Esophagus muscularis mucosa (tissue), 4 donors: ENCODE measurements at regions not wholly inside any gene's neighbourhood (a gene's known extent, or its start where the extent isn't known, plus 50 kb on each side); places are given as distances from the start of the nearest gene placed in this dataset.
"Not testable (repeated sequence)": the region's sequence is repeated elsewhere in the genome, so short reads cannot be mapped to it uniquely, and the experiment has no call there.

Source experiments
- DNase-seq: peaks from one replicate; pipeline ENCODE4 v3.0.0-alpha.2; 2017; ENCODE audit errors: extremely low spot score
- H3K27ac ChIP-seq, 4 donors: fragments of 200-600 bp; sonication (generic); replicated peaks in 1 of 4; 1 replicate in 3 of 4; 2 replicates in 1 of 4; pipeline ENCODE4 v1.5.1; 2016 to 2019; ENCODE audit warnings: mild to moderate bottlenecking in 1 of 4
- H3K27me3 ChIP-seq, 4 donors: fragments of 200-600 bp; sonication (generic); one replicate each; pipeline versions ENCODE4 v1.5.1 to v1.6.0; 2016 to 2019
- H3K36me3 ChIP-seq, 4 donors: fragments of 200-600 bp; sonication (generic); one replicate each; pipeline ENCODE4 v1.5.1; 2016 to 2019
- H3K4me1 ChIP-seq, 4 donors: fragments of 200-600 bp; sonication (generic); one replicate each; pipeline ENCODE4 v1.5.1; 2016 to 2019
- H3K4me3 ChIP-seq, 4 donors: fragments of 200-600 bp; sonication (generic); 1 replicate in 2 of 4; 2 replicates in 2 of 4; pipeline ENCODE4 v1.5.1; 2016 to 2019; ENCODE audit warnings: mild to moderate bottlenecking in 4 of 4, moderate library complexity in 1 of 4
- H3K9me3 ChIP-seq, 4 donors: fragments of 200-600 bp; sonication (generic); 1 replicate in 3 of 4; 2 replicates in 1 of 4; pipeline ENCODE4 v1.5.1; 2016 to 2019
- CTCF ChIP-seq, 3 experiments: fragments of 200-600 bp in 2 of 3; fragments of 450-650 bp in 1 of 3; sonication (generic) in 2 of 3; IDR thresholded peaks; one replicate each; pipeline ENCODE4 v1.5.1; 2017 to 2019; ENCODE audit warnings: antibody characterized with exemption in 3 of 3, mild to moderate bottlenecking in 2 of 3, moderate library complexity in 1 of 3
- EP300 ChIP-seq: sonication (generic); formaldehyde crosslinking; IDR thresholded peaks from one replicate; pipeline ENCODE4 v1.6.1; 2017; ENCODE audit warnings: antibody characterized with exemption
- POLR2A ChIP-seq: fragments of 450-650 bp; IDR thresholded peaks from one replicate; pipeline ENCODE4 v1.6.1; 2017; ENCODE audit warnings: antibody characterized with exemption, moderate library complexity, mild to moderate bottlenecking, low read depth
- POLR2AphosphoS5 ChIP-seq, 2 donors: sonication (generic); formaldehyde crosslinking; IDR thresholded peaks; one replicate each; pipeline ENCODE4 v1.6.1; 2017; ENCODE audit warnings: antibody characterized with exemption in 2 of 2
- WGBS: methylation state at CpG from one replicate; pipeline ENCODE4 v1.1.5; 2018; 5-methylcytosine and 5-hydroxymethylcytosine counted together
- intact Hi-C: fragments of 100-400 bp; cut with DNase I; formaldehyde crosslinking; loops from one replicate; pipeline ENCODE4 v1.15.1; 2023

- intact Hi-C loops = loop anchor here (5.0 kb wide), 2 partner anchors 383 to 608 kb away; partner anchors contain the start of gene CITED2
- Histone ChIP-seq H3K27ac (peak overlapping the region; percentile 74 to 81 (median 78)), H3K4me1 (peaks cover 37 to 65% (median 55%) of the 10 kb centered on the region in 4 donors)
- H3K27me3 ChIP-seq, H3K9me3 ChIP-seq, DNase-seq, H3K36me3 ChIP-seq, H3K4me3 ChIP-seq: not testable (repeated sequence)
- 76% methylated on average over 3 of the region's 3 CpGs for WGBS
- peak in 1 of 2 donors; percentile 41 for TF ChIP-seq POLR2AphosphoS5 (IDR thresholded peaks at IDR 0.05)
These were observed 606.2 kb upstream of the CITED2 start for GRCh38 chr6:139980631-139981030.

GRCh38 chr6:139979021-139979725, 604.7 kb upstream of the CITED2 start:
- no peak overlapping the region for H3K4me3 ChIP-seq
- intact Hi-C loops = loop anchor here (10.0 kb wide), 1 partner anchor 214 kb away; no protein-coding TSS in a partner anchor
- no peaks in the 10 kb centered on the region for H3K27me3 ChIP-seq
- TF ChIP-seq POLR2A = no peak
- peak in 1 of 3 experiments; percentile 12 for TF ChIP-seq CTCF (IDR thresholded peaks at IDR 0.05)
- no peak for TF ChIP-seq EP300
- peaks cover 44 to 78% (median 58%) of the 10 kb centered on the region in 4 donors for H3K4me1 ChIP-seq
- no peak for DNase-seq
- no peaks in the 10 kb centered on the region for H3K9me3 ChIP-seq
- WGBS = 82% methylated on average over 7 of the region's 7 CpGs
- H3K36me3 ChIP-seq = no peaks in the 10 kb centered on the region
- H3K27ac ChIP-seq = peak overlapping the region; percentile 74 to 81 (median 78)

DNA sequence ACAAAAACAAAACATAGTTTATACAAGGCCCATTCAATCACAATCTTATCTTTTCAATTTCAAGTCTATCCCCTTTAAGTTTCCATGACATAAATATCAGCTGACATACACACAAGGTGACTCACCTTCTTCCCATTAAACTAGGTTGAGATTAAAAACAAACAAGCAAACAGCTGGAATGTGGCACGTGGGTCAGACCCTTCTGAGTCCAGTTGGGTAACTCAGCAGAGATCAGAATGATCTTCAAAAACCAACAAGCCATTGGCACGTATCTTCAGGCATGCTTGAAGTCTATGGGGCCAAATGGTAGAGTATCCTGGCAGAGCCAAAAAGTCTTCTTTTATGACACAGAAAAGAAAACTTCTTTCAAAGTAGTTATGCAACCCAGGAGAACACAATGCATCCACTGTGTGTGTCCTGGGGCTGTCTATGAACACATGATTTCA, 603.5 kb upstream of the CITED2 start:
- Histone ChIP-seq H3K27ac (peak overlapping the region; percentile 39 to 79 (median 60)), H3K4me1 (peaks cover 41 to 77% (median 56%) of the 10 kb centered on the region in 4 donors), H3K4me3 (no peak overlapping the region), H3K27me3 (no peaks in the 10 kb centered on the region), H3K9me3 (no peaks in the 10 kb centered on the region), H3K36me3 (no peaks in the 10 kb centered on the region)
- WGBS = 76% methylated on average over 2 of the region's 2 CpGs
- DNase-seq = no peak
- peak in 1 of 2 donors; percentile 52 for TF ChIP-seq POLR2AphosphoS5 (IDR thresholded peaks at IDR 0.05)
- no peak for TF ChIP-seq POLR2A
- intact Hi-C loops = loop anchor here (10.0 kb wide), 1 partner anchor 213 kb away; no protein-coding TSS in a partner anchor

- Histone ChIP-seq H3K27ac (peak overlapping the region in 3 of 4 donors; percentile 22 to 55 (median 53)), H3K27me3 (no peaks in the 10 kb centered on the region), H3K4me3 (peak overlapping the region in 1 of 4 donors; percentile 16), H3K9me3 (no peaks in the 10 kb centered on the region), H3K36me3 (no peaks in the 10 kb centered on the region), H3K4me1 (peaks cover 24 to 41% (median 35%) of the 10 kb centered on the region in 4 donors)
- WGBS = 31% methylated on average over 3 of the region's 3 CpGs
- intact Hi-C loops = loop anchor here (10.0 kb wide), 1 partner anchor 209 kb away; no protein-coding TSS in a partner anchor
- TF ChIP-seq CTCF (IDR thresholded peaks at IDR 0.05) = no peak
- no peak for TF ChIP-seq EP300
- TF ChIP-seq POLR2A = no peak
- no peak for TF ChIP-seq POLR2AphosphoS5 (IDR thresholded peaks at IDR 0.05)
- no peak for DNase-seq
These were observed 599.4 kb upstream of the CITED2 start for GRCh38 chr6:139973669-139974344.

DNA sequence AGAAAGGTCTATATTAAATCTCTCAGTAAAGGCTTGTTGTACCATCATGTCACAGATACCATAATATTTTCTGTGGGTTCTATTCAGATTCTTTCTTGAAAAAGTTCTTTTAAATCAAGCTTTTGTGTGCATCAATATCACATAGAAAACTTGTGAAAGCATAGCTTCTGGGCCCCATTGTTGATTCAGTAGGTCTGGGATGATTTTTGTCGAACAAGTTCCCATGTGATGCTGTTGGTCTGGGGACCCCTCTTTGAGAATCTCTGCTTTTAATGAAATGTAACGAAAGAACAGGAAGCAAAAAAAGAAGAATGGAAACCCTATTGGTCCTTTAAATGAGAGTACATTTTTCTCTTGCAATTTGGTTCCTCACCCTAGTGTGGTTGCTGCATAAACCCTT, 597.7 kb upstream of the CITED2 start:
- Histone ChIP-seq H3K4me1 (peaks cover 17 to 28% (median 23%) of the 10 kb centered on the region in 4 donors), H3K36me3 (no peaks in the 10 kb centered on the region), H3K27me3 (no peaks in the 10 kb centered on the region), H3K27ac (no peak overlapping the region), H3K9me3 (no peaks in the 10 kb centered on the region), H3K4me3 (no peak overlapping the region)
- TF ChIP-seq CTCF (IDR thresholded peaks at IDR 0.05) (no peak), POLR2AphosphoS5 (IDR thresholded peaks at IDR 0.05) (no peak), POLR2A (no peak), EP300 (no peak)
- intact Hi-C loops = loop anchor here (10.0 kb wide), 1 partner anchor 207 kb away; no protein-coding TSS in a partner anchor
- WGBS = 96% methylated on average over 2 of the region's 2 CpGs
- no peak for DNase-seq
